ENCODE measurements at regions not wholly inside any gene's neighbourhood (a gene's known extent, or its start where the extent isn't known, plus 50 kb on each side); places are given as distances from the start of the nearest gene placed in this dataset.

DNA sequence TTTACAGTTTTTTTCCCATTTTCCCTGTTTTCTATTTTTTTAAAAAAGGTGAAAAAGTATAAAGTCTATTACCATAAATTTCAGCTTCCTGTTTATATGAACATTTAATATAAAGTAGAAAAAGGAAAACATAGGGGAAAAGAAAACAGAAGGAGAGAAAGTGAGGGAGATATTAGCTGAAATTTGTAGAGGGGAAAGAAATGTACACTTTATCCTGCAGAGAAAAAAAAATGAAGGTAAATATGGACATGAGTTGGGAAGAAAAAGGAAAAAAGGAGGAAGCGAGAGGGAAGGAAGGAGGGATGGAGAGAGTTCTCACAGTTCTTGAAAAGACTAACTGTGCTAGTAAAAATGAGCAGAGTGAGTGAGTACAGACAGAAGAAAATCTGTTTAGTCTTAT lies 91.6 kb upstream of the BTG1 start:
- no peaks in the 10 kb centered on the region for H3K27me3 ChIP-seq (ENCODE audit: insufficient read depth)
- WGBS (ENCODE audit: low lambda C conversion rate), result 67% methylated on average over 1 of the region's 1 CpG
- TF ChIP-seq, protein P1, sequence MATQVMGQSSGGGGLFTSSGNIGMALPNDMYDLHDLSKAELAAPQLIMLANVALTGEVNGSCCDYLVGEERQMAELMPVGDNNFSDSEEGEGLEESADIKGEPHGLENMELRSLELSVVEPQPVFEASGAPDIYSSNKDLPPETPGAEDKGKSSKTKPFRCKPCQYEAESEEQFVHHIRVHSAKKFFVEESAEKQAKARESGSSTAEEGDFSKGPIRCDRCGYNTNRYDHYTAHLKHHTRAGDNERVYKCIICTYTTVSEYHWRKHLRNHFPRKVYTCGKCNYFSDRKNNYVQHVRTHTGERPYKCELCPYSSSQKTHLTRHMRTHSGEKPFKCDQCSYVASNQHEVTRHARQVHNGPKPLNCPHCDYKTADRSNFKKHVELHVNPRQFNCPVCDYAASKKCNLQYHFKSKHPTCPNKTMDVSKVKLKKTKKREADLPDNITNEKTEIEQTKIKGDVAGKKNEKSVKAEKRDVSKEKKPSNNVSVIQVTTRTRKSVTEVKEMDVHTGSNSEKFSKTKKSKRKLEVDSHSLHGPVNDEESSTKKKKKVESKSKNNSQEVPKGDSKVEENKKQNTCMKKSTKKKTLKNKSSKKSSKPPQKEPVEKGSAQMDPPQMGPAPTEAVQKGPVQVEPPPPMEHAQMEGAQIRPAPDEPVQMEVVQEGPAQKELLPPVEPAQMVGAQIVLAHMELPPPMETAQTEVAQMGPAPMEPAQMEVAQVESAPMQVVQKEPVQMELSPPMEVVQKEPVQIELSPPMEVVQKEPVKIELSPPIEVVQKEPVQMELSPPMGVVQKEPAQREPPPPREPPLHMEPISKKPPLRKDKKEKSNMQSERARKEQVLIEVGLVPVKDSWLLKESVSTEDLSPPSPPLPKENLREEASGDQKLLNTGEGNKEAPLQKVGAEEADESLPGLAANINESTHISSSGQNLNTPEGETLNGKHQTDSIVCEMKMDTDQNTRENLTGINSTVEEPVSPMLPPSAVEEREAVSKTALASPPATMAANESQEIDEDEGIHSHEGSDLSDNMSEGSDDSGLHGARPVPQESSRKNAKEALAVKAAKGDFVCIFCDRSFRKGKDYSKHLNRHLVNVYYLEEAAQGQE (IDR thresholded peaks at IDR 0.05; ENCODE audit: low read depth, low read length), result no peak
- TF ChIP-seq GATA2 (CRISPR knock-in tag; IDR thresholded peaks at IDR 0.05) (no peak), FOSL2 (IDR thresholded peaks at IDR 0.05; ENCODE audit: borderline replicate concordance, low read depth) (no peak), SIN3A (IDR thresholded peaks at IDR 0.05; ENCODE audit: borderline replicate concordance, low read depth, low read length) (no peak), GABPA (IDR thresholded peaks at IDR 0.05; ENCODE audit: low read depth) (no peak), TAF1 (IDR thresholded peaks at IDR 0.05; ENCODE audit: borderline replicate concordance, low read depth, low read length) (no peak), RXRA (IDR thresholded peaks at IDR 0.05; ENCODE audit: borderline replicate concordance, low read depth) (no peak), MEF2A (IDR thresholded peaks at IDR 0.05; ENCODE audit: borderline replicate concordance, low read depth) (no peak)
- TF ChIP-seq, protein P2, sequence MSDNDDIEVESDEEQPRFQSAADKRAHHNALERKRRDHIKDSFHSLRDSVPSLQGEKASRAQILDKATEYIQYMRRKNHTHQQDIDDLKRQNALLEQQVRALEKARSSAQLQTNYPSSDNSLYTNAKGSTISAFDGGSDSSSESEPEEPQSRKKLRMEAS (IDR thresholded peaks at IDR 0.05; ENCODE audit: low read depth), result no peak

DNA sequence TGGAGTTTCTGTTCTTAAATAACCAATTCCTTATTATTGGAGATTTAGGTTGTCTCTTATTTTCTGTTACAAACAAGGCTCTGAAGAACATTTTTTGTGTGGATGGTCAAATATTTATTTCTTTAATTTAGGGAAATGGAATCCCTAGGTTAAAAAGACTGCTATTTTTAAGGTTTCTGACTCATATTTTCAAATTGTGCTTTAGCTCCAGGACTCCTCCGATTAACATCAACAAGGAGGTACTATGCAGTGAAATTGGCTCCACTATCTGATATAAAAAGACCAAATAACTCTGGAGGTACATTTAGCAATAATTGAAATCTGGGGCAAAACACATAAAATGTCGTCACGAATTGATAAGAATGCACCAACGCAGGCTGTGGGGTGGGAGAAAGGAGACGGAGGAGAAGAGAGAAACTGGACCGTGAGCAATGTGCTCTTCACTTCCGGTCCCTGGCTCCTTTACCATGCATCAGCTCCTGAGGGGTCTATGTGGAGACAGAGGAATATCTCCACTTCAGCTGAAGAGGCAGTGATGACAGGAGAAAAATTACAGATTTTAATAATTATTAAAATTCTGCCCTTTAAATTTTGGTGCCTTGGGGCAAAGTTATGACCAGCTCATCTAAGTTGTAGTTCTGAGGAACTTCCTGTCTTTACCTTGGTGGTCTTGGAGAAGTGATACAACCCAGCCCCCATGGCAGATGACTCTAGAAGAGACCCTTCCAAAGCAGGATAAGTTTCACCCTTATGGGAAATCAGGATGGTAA lies 90.2 kb upstream of the BTG1 start:
- Histone ChIP-seq H4K20me1 (ENCODE audit: insufficient read depth) (no peaks in the 10 kb centered on the region), H2AFZ (ENCODE audit: low read depth) (no peak overlapping the region), H3K9me2 (no peaks in the 10 kb centered on the region), H3F3A (replicated peaks; ENCODE audit: insufficient read depth) (no peaks in the 10 kb centered on the region), H3K4me1 (ENCODE audit: control insufficient read depth in 1 of 2, insufficient read depth in 2 of 2, low read depth in 1 of 2, low read length in 1 of 2) (no peaks in the 10 kb centered on the region; a peak in 1 of 4 replicates), H3K4me2 (no peak overlapping the region), H3K27me3 (ENCODE audit: insufficient read depth) (no peaks in the 10 kb centered on the region), H3K79me2 (ENCODE audit: insufficient read depth) (no peaks in the 10 kb centered on the region), H3K9ac (no peak overlapping the region), H3K27ac (ENCODE audit: low read depth in 2 of 2, low read length in 1 of 2) (no peak overlapping the region), H3K36me3 (replicated peaks in 1 of 2; ENCODE audit: control insufficient read depth in 1 of 2, insufficient read depth in 2 of 2, low read length in 1 of 2) (no peaks in the 10 kb centered on the region), H3K9me3 (no peaks in the 10 kb centered on the region), H3K4me3 (ENCODE audit: low read depth in 2 of 2, low read length in 1 of 2) (no peak overlapping the region)
- ChIA-PET CTCF (no interaction called here), POLR2A (no interaction called here)
- 83% methylated on average over 7 of the region's 7 CpGs for WGBS (ENCODE audit: low lambda C conversion rate)
- no peak for DNase-seq
- TF ChIP-seq, protein P3, sequence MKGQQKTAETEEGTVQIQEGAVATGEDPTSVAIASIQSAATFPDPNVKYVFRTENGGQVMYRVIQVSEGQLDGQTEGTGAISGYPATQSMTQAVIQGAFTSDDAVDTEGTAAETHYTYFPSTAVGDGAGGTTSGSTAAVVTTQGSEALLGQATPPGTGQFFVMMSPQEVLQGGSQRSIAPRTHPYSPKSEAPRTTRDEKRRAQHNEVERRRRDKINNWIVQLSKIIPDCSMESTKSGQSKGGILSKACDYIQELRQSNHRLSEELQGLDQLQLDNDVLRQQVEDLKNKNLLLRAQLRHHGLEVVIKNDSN (IDR thresholded peaks at IDR 0.05; ENCODE audit: borderline replicate concordance, low read depth), result no peak
- no peak for TF ChIP-seq TAF1 (IDR thresholded peaks at IDR 0.05; ENCODE audit: borderline replicate concordance, low read depth, low read length)
- no peak for TF ChIP-seq RXRA (IDR thresholded peaks at IDR 0.05; ENCODE audit: borderline replicate concordance, low read depth)
- TF ChIP-seq TCF12 (IDR thresholded peaks at IDR 0.05), result no peak
- no peak for TF ChIP-seq MXI1 (IDR thresholded peaks at IDR 0.05; ENCODE audit: low read depth, low read length)
- TF ChIP-seq, protein P2 (IDR thresholded peaks at IDR 0.05; ENCODE audit: low read depth), result no peak
- TF ChIP-seq FOXM1 (IDR thresholded peaks at IDR 0.05; ENCODE audit: low read depth), result no peak
- TF ChIP-seq EZH2phosphoT487 (IDR thresholded peaks at IDR 0.05; ENCODE audit: borderline replicate concordance, low read depth), result no peak
- TF ChIP-seq ELF1 (IDR thresholded peaks at IDR 0.05), result no peak
- TF ChIP-seq MEF2A (IDR thresholded peaks at IDR 0.05; ENCODE audit: borderline replicate concordance, low read depth), result no peak
- no peak for TF ChIP-seq SMC3 (IDR thresholded peaks at IDR 0.05; ENCODE audit: low read depth, low read length)

More for the DNA sequence above, 91.6 kb upstream of the BTG1 start:
- H3K4me2 ChIP-seq, result no peak overlapping the region
- no peak overlapping the region for H3K9ac ChIP-seq
- H3K36me3 ChIP-seq (replicated peaks in 1 of 2; ENCODE audit: control insufficient read depth in 1 of 2, insufficient read depth in 2 of 2, low read length in 1 of 2), result no peaks in the 10 kb centered on the region
- DNase-seq, result no peak
- H3K9me3 ChIP-seq, result no peaks in the 10 kb centered on the region
- no peak overlapping the region for H3K4me3 ChIP-seq (ENCODE audit: low read depth in 2 of 2, low read length in 1 of 2)
- H4K20me1 ChIP-seq (ENCODE audit: insufficient read depth), result no peaks in the 10 kb centered on the region
- no peaks in the 10 kb centered on the region for H3K9me2 ChIP-seq
- ChIA-PET POLR2A (no interaction called here), CTCF (no interaction called here)
- no peak overlapping the region for H3K27ac ChIP-seq (ENCODE audit: low read depth in 2 of 2, low read length in 1 of 2)
- no peaks in the 10 kb centered on the region; a peak in 1 of 4 replicates for H3K4me1 ChIP-seq (ENCODE audit: control insufficient read depth in 1 of 2, insufficient read depth in 2 of 2, low read depth in 1 of 2, low read length in 1 of 2)
- no peak overlapping the region for H2AFZ ChIP-seq (ENCODE audit: low read depth)
- no peaks in the 10 kb centered on the region for H3F3A ChIP-seq (replicated peaks; ENCODE audit: insufficient read depth)
- H3K79me2 ChIP-seq (ENCODE audit: insufficient read depth), result no peaks in the 10 kb centered on the region
